ENCODE measurements at regions not wholly inside any gene's neighbourhood (a gene's known extent, or its start where the extent isn't known, plus 50 kb on each side); places are given as distances from the start of the nearest gene placed in this dataset.

- H3K4me3 ChIP-seq (ENCODE audit: low read depth, low read length): no peak overlapping the region
- DNase-seq (ENCODE audit: low read depth): no peak
- TF ChIP-seq CTCF (IDR thresholded peaks at IDR 0.05; ENCODE audit: insufficient read depth, low read length, poor library complexity, severe bottlenecking): no peak
These were observed 263.1 kb upstream of the TMPRSS15 start for GRCh38 chr21:18666725-18667124.

GRCh38 chr21:18673789-18674188 is 270.2 kb upstream of the TMPRSS15 start:
- Histone ChIP-seq H3K27me3 (ENCODE audit: control insufficient read depth, insufficient read depth, low read length) (no peaks in the 10 kb centered on the region), H3K36me3 (ENCODE audit: control insufficient read depth, insufficient read depth, low read length) (no peaks in the 10 kb centered on the region), H3K4me3 (ENCODE audit: low read depth, low read length) (no peak overlapping the region)
- no peak for TF ChIP-seq CTCF (IDR thresholded peaks at IDR 0.05; ENCODE audit: insufficient read depth, low read length, poor library complexity, severe bottlenecking)
- no peak for DNase-seq (ENCODE audit: low read depth)

More at GRCh38 chr21:18666725-18667124, 263.1 kb upstream of the TMPRSS15 start:
- Histone ChIP-seq H3K36me3 (ENCODE audit: control insufficient read depth, insufficient read depth, low read length) (no peaks in the 10 kb centered on the region), H3K27me3 (ENCODE audit: control insufficient read depth, insufficient read depth, low read length) (no peaks in the 10 kb centered on the region)

GRCh38 chr21:18677632-18678031 is 274.0 kb upstream of the TMPRSS15 start:
- H3K27me3 ChIP-seq (ENCODE audit: control insufficient read depth, insufficient read depth, low read length): no peaks in the 10 kb centered on the region
- H3K36me3 ChIP-seq (ENCODE audit: control insufficient read depth, insufficient read depth, low read length): no peaks in the 10 kb centered on the region
- H3K4me3 ChIP-seq (ENCODE audit: low read depth, low read length): no peak overlapping the region
- no peak for TF ChIP-seq CTCF (IDR thresholded peaks at IDR 0.05; ENCODE audit: insufficient read depth, low read length, poor library complexity, severe bottlenecking)
- no peak for DNase-seq (ENCODE audit: low read depth)

GRCh38 chr21:18705971-18706370 is 302.4 kb upstream of the TMPRSS15 start:
- DNase-seq (ENCODE audit: low read depth): no peak
- H3K4me3 ChIP-seq (ENCODE audit: low read depth, low read length): no peak overlapping the region
- TF ChIP-seq CTCF (IDR thresholded peaks at IDR 0.05; ENCODE audit: insufficient read depth, low read length, poor library complexity, severe bottlenecking): no peak
- no peaks in the 10 kb centered on the region for H3K27me3 ChIP-seq (ENCODE audit: control insufficient read depth, insufficient read depth, low read length)
- H3K36me3 ChIP-seq (ENCODE audit: control insufficient read depth, insufficient read depth, low read length): no peaks in the 10 kb centered on the region

- no peaks in the 10 kb centered on the region for H3K27me3 ChIP-seq (ENCODE audit: control insufficient read depth, insufficient read depth, low read length)
- H3K4me3 ChIP-seq (ENCODE audit: low read depth, low read length): no peak overlapping the region
- H3K36me3 ChIP-seq (ENCODE audit: control insufficient read depth, insufficient read depth, low read length): no peaks in the 10 kb centered on the region
- TF ChIP-seq CTCF (IDR thresholded peaks at IDR 0.05; ENCODE audit: insufficient read depth, low read length, poor library complexity, severe bottlenecking): no peak
- DNase-seq (ENCODE audit: low read depth): no peak
These were observed 308.1 kb upstream of the TMPRSS15 start for GRCh38 chr21:18711662-18712061.

GRCh38 chr21:18715606-18716005 is 312.0 kb upstream of the TMPRSS15 start:
- no peak for DNase-seq (ENCODE audit: low read depth)
- Histone ChIP-seq H3K36me3 (ENCODE audit: control insufficient read depth, insufficient read depth, low read length) (no peaks in the 10 kb centered on the region), H3K27me3 (ENCODE audit: control insufficient read depth, insufficient read depth, low read length) (no peaks in the 10 kb centered on the region), H3K4me3 (ENCODE audit: low read depth, low read length) (no peak overlapping the region)
- TF ChIP-seq CTCF (IDR thresholded peaks at IDR 0.05; ENCODE audit: insufficient read depth, low read length, poor library complexity, severe bottlenecking): no peak
